ENCODE measurements at regions not wholly inside any gene's neighbourhood (a gene's known extent, or its start where the extent isn't known, plus 50 kb on each side); places are given as distances from the start of the nearest gene placed in this dataset.

DNA sequence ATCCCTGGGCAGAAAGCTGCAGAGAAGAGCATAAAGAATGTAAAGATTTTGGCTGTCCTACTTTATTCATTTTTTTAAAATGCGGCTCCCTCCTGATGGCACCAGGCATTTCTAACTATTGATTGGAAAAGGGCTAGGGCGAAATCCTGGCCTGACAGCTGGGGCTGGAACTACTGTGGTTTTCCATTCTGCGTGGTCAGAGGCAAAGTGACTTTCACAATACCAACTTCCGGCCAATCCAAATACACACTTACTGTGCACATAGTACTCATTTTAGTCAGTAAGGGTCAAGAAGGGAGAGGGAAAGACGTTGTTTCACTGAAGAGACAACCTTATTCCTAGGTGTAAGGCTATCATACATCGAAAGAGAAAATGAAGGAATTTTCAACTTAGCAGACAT lies 113.8 kb upstream of the PMFBP1 start:
- H3F3A ChIP-seq (ENCODE audit: control insufficient read depth, insufficient read depth) = no peaks in the 10 kb centered on the region
- TF ChIP-seq, protein P1, sequence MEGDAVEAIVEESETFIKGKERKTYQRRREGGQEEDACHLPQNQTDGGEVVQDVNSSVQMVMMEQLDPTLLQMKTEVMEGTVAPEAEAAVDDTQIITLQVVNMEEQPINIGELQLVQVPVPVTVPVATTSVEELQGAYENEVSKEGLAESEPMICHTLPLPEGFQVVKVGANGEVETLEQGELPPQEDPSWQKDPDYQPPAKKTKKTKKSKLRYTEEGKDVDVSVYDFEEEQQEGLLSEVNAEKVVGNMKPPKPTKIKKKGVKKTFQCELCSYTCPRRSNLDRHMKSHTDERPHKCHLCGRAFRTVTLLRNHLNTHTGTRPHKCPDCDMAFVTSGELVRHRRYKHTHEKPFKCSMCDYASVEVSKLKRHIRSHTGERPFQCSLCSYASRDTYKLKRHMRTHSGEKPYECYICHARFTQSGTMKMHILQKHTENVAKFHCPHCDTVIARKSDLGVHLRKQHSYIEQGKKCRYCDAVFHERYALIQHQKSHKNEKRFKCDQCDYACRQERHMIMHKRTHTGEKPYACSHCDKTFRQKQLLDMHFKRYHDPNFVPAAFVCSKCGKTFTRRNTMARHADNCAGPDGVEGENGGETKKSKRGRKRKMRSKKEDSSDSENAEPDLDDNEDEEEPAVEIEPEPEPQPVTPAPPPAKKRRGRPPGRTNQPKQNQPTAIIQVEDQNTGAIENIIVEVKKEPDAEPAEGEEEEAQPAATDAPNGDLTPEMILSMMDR (IDR thresholded peaks at IDR 0.05; ENCODE audit: low read depth, low read length, poor library complexity, severe bottlenecking) = no peak
- no peak for TF ChIP-seq EZH2phosphoT487 (IDR thresholded peaks at IDR 0.05; ENCODE audit: borderline replicate concordance, low read length)

DNA sequence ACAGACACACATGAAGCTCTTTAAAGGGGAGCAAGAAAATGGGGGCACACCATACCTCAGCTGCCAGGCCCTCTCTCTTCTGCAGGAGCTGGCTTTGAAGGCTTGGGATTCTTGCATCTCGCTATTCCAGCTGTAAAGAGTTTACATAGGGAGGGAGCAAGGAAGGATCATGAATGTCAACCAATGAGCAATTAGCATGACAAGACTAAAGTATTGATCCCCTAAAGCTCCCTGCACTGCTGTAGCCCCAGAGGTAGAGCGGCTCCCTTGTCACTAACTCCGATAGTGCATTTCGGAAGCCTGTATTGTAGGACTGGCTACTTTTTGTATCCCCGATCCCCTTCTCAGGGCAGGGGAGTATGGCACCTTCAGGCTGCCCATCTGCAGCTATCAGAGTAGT lies 113.4 kb upstream of the PMFBP1 start:
- H3K4me1 ChIP-seq (ENCODE audit: control insufficient read depth, low read length) = no peaks in the 10 kb centered on the region
- H3F3A ChIP-seq (ENCODE audit: control insufficient read depth, insufficient read depth) = no peaks in the 10 kb centered on the region
- no peak overlapping the region for H3K4me2 ChIP-seq (ENCODE audit: low read length)
- no peaks in the 10 kb centered on the region for H4K20me1 ChIP-seq (ENCODE audit: control insufficient read depth, insufficient read depth, low read depth, low read length)
- no peaks in the 10 kb centered on the region for H3K36me3 ChIP-seq (ENCODE audit: control insufficient read depth, low read length)
- no peaks in the 10 kb centered on the region for H3K27me3 ChIP-seq (ENCODE audit: control insufficient read depth, low read length)
- no peaks in the 10 kb centered on the region for H3K9me3 ChIP-seq (ENCODE audit: control insufficient read depth, insufficient read depth, low read length)
- no peak overlapping the region for H3K27ac ChIP-seq (ENCODE audit: low read depth, low read length)
- H3K79me2 ChIP-seq (ENCODE audit: control insufficient read depth, low read length) = no peaks in the 10 kb centered on the region
- no peak overlapping the region for H3K4me3 ChIP-seq (ENCODE audit: low read length)
- TF ChIP-seq, protein P1 (IDR thresholded peaks at IDR 0.05; ENCODE audit: low read depth, low read length, poor library complexity, severe bottlenecking) = no peak
- TF ChIP-seq EZH2phosphoT487 (IDR thresholded peaks at IDR 0.05; ENCODE audit: borderline replicate concordance, low read length) = no peak
- no peaks in the 10 kb centered on the region for H3K9me2 ChIP-seq (replicated peaks; ENCODE audit: control insufficient read depth, low read length)

More for the DNA sequence above, 113.8 kb upstream of the PMFBP1 start:
- Histone ChIP-seq H3K79me2 (ENCODE audit: control insufficient read depth, low read length) (no peaks in the 10 kb centered on the region), H3K4me1 (ENCODE audit: control insufficient read depth, low read length) (no peaks in the 10 kb centered on the region), H3K27ac (ENCODE audit: low read depth, low read length) (no peak overlapping the region), H3K36me3 (ENCODE audit: control insufficient read depth, low read length) (no peaks in the 10 kb centered on the region), H3K9me3 (ENCODE audit: control insufficient read depth, insufficient read depth, low read length) (no peaks in the 10 kb centered on the region), H4K20me1 (ENCODE audit: control insufficient read depth, insufficient read depth, low read depth, low read length) (no peaks in the 10 kb centered on the region), H3K27me3 (ENCODE audit: control insufficient read depth, low read length) (no peaks in the 10 kb centered on the region), H3K4me2 (ENCODE audit: low read length) (no peak overlapping the region), H3K9me2 (replicated peaks; ENCODE audit: control insufficient read depth, low read length) (no peaks in the 10 kb centered on the region), H3K4me3 (ENCODE audit: low read length) (no peak overlapping the region)

- no peaks in the 10 kb centered on the region for H3K9me3 ChIP-seq (ENCODE audit: control insufficient read depth, insufficient read depth, low read length)
- no peak overlapping the region for H3K4me2 ChIP-seq (ENCODE audit: low read length)
- no peaks in the 10 kb centered on the region for H3F3A ChIP-seq (ENCODE audit: control insufficient read depth, insufficient read depth)
- no peaks in the 10 kb centered on the region for H3K27me3 ChIP-seq (ENCODE audit: control insufficient read depth, low read length)
- H4K20me1 ChIP-seq (ENCODE audit: control insufficient read depth, insufficient read depth, low read depth, low read length) = no peaks in the 10 kb centered on the region
- H3K27ac ChIP-seq (ENCODE audit: low read depth, low read length) = no peak overlapping the region
- H3K4me3 ChIP-seq (ENCODE audit: low read length) = no peak overlapping the region
- H3K36me3 ChIP-seq (ENCODE audit: control insufficient read depth, low read length) = no peaks in the 10 kb centered on the region
- no peaks in the 10 kb centered on the region for H3K79me2 ChIP-seq (ENCODE audit: control insufficient read depth, low read length)
- H3K4me1 ChIP-seq (ENCODE audit: control insufficient read depth, low read length) = no peaks in the 10 kb centered on the region
- no peak for TF ChIP-seq EZH2phosphoT487 (IDR thresholded peaks at IDR 0.05; ENCODE audit: borderline replicate concordance, low read length)
- TF ChIP-seq, protein P1 (IDR thresholded peaks at IDR 0.05; ENCODE audit: low read depth, low read length, poor library complexity, severe bottlenecking) = no peak
- no peaks in the 10 kb centered on the region for H3K9me2 ChIP-seq (replicated peaks; ENCODE audit: control insufficient read depth, low read length)
Observed at GRCh38 chr16:72284042-72284789, 112.3 kb upstream of the PMFBP1 start.

All from DOHH2 (cell line).